ENCODE measurements at regions not wholly inside any gene's neighbourhood (a gene's known extent, or its start where the extent isn't known, plus 50 kb on each side); places are given as distances from the start of the nearest gene placed in this dataset.

- TF ChIP-seq CTCF (IDR thresholded peaks at IDR 0.05; ENCODE audit: borderline replicate concordance, extremely low read depth, low read length, poor library complexity, severe bottlenecking) (no peak), EZH2 (IDR thresholded peaks at IDR 0.05; ENCODE audit: borderline replicate concordance, low read depth, low read length, severe bottlenecking) (no peak)
Measured at GRCh38 chr15:96699871-96700401, 369.4 kb downstream of the NR2F2 start.
